SK-N-SH (cell line): ENCODE measurements at regions not wholly inside any gene's neighbourhood (a gene's known extent, or its start where the extent isn't known, plus 50 kb on each side); places are given as distances from the start of the nearest gene placed in this dataset.

ENCODE experiments used
- CTCF ChIA-PET: fragments of 300-600, 350-600 bp; formaldehyde crosslinking; extraction: SDS; loops from one replicate; lab custom pipeline; 2021; lab: Yijun Ruan, JAX
- POLR2A ChIA-PET: fragments of 350-600 bp; sonication (Branson Sonifier 250); formaldehyde crosslinking; extraction: SDS; loops from one replicate; lab custom pipeline; 2020; ENCODE audit warnings: antibody characterized with exemption, inconsistent platforms; lab: Yijun Ruan, JAX
- DNase-seq: peaks from one replicate; pipeline ENCODE4 v3.0.0; 2012
- H2AFZ ChIP-seq: fragments of 200-600 bp; sonication (generic); 2 replicates; pipeline ENCODE4 v1.8.1; 2016; ENCODE audit warnings: antibody characterized with exemption, mild to moderate bottlenecking, low read depth
- H3F3A ChIP-seq: fragments of 200-600 bp; sonication (generic); replicated peaks from 2 replicates; pipeline ENCODE3; 2016; ENCODE audit warnings: antibody characterized with exemption, mild to moderate bottlenecking; ENCODE audit not compliant: insufficient read depth
- H3K27ac ChIP-seq, 2 experiments: fragments of 200-500 bp in 1 of 2; fragments of 200-600 bp in 1 of 2; sonication (Bioruptor generic) in 1 of 2; sonication (generic), shearing (Covaris generic) in 1 of 2; 2 replicates each; pipeline versions ENCODE4 v1.5.1 to v1.6.1; 2014 to 2016; ENCODE audit warnings: low read depth in 2 of 2, inconsistent platforms in 1 of 2, low read length in 1 of 2, mild to moderate bottlenecking in 1 of 2, mixed read lengths in 1 of 2
- H3K27me3 ChIP-seq: fragments of 200-600 bp; sonication (generic), shearing (Covaris generic); 2 replicates; pipeline ENCODE4 v1.6.1; 2016; ENCODE audit warnings: mixed run types; ENCODE audit not compliant: insufficient read depth
- H3K36me3 ChIP-seq, 2 experiments: fragments of 200-500 bp in 1 of 2; fragments of 200-600 bp in 1 of 2; sonication (Bioruptor generic) in 1 of 2; sonication (generic) in 1 of 2; replicated peaks in 1 of 2; 2 replicates each; pipeline versions ENCODE3 to v1.5.1; 2014 to 2016; ENCODE audit warnings: low read length in 1 of 2, mild to moderate bottlenecking in 1 of 2; ENCODE audit not compliant: insufficient read depth in 2 of 2, control insufficient read depth in 1 of 2
- H3K4me1 ChIP-seq, 2 experiments: fragments of 200-500 bp in 1 of 2; fragments of 200-600 bp in 1 of 2; sonication (Bioruptor generic) in 1 of 2; sonication (generic), shearing (Covaris generic) in 1 of 2; 2 replicates each; pipeline versions ENCODE4 v1.5.1 to v1.6.1; 2014 to 2016; ENCODE audit warnings: low read depth in 1 of 2, low read length in 1 of 2, mixed run types in 1 of 2; ENCODE audit not compliant: insufficient read depth in 2 of 2, control insufficient read depth in 1 of 2
- H3K4me2 ChIP-seq: fragments of 200-600 bp; sonication (generic), shearing (Covaris generic); 2 replicates; pipeline ENCODE4 v1.6.1; 2017; ENCODE audit warnings: mixed run types
- H3K4me3 ChIP-seq, 2 experiments: fragments of 200-500 bp in 1 of 2; fragments of 200-600 bp in 1 of 2; sonication (Bioruptor generic) in 1 of 2; sonication (generic), shearing (Covaris generic) in 1 of 2; 2 replicates each; pipeline versions ENCODE4 v1.5.1 to v1.8.1; 2014 to 2016; ENCODE audit warnings: low read depth in 2 of 2, inconsistent platforms in 1 of 2, low read length in 1 of 2, mild to moderate bottlenecking in 1 of 2, mixed read lengths in 1 of 2, moderate library complexity in 1 of 2
- H3K79me2 ChIP-seq: fragments of 200-600 bp; sonication (generic); 2 replicates; pipeline ENCODE4 v1.8.1; 2017; ENCODE audit warnings: mild to moderate bottlenecking; ENCODE audit not compliant: insufficient read depth
- H3K9ac ChIP-seq: fragments of 200-600 bp; sonication (generic); 2 replicates; pipeline ENCODE4 v1.6.1; 2017; ENCODE audit warnings: mixed run types
- H3K9me2 ChIP-seq: fragments of 200-600 bp; sonication (generic); 2 replicates; pipeline ENCODE4 v1.6.1; 2017; ENCODE audit warnings: mixed run types
- H3K9me3 ChIP-seq: fragments of 200-600 bp; sonication (generic); 2 replicates; pipeline ENCODE4 v1.6.1; 2017; ENCODE audit warnings: mixed run types, mild to moderate bottlenecking, moderate library complexity
- H4K20me1 ChIP-seq: fragments of 200-600 bp; sonication (generic); 2 replicates; pipeline ENCODE4 v1.6.1; 2017; ENCODE audit warnings: mild to moderate bottlenecking, mixed run types; ENCODE audit not compliant: insufficient read depth
- CHD2 ChIP-seq: fragments of 150-350 bp; IDR thresholded peaks from 2 replicates; pipeline ENCODE4 v1.6.1; 2018; ENCODE audit warnings: low read length; ENCODE audit not compliant: partially characterized antibody
- ELF1 ChIP-seq: IDR thresholded peaks from 2 replicates; pipeline ENCODE4 v1.4.0; 2012
- EP300 ChIP-seq, 2 experiments: IDR thresholded peaks; 2 replicates each; pipeline versions ENCODE4 v1.4.0 to v1.6.1; 2012; ENCODE audit warnings: borderline replicate concordance in 1 of 2, low read depth in 1 of 2, low read length in 1 of 2
- GATA2 ChIP-seq: sonication (generic); formaldehyde crosslinking; IDR thresholded peaks from 2 replicates; pipeline ENCODE4 v1.5.0; 2020; ENCODE audit warnings: mild to moderate bottlenecking, missing genetic modification reagents
- JUND ChIP-seq: IDR thresholded peaks from 2 replicates; pipeline ENCODE4 v1.4.0; 2012
- NFIC ChIP-seq: IDR thresholded peaks from 2 replicates; pipeline ENCODE4 v1.4.0; 2012; ENCODE audit warnings: borderline replicate concordance
- RAD21 ChIP-seq: IDR thresholded peaks from 2 replicates; pipeline ENCODE4 v1.6.1; 2012; ENCODE audit warnings: mild to moderate bottlenecking, low read length
- RCOR1 ChIP-seq: fragments of 150-350 bp; IDR thresholded peaks from 2 replicates; pipeline ENCODE4 v1.6.1; 2017; ENCODE audit warnings: antibody characterized with exemption, low read length
- RFX5 ChIP-seq: IDR thresholded peaks from 2 replicates; pipeline ENCODE4 v1.6.1; 2012; ENCODE audit warnings: mild to moderate bottlenecking, improper control_type of control experiment, low read length
- YY1 ChIP-seq: IDR thresholded peaks from 2 replicates; pipeline ENCODE4 v1.4.0; 2012; ENCODE audit warnings: low read depth, mild to moderate bottlenecking
- WGBS: methylation state at CpG from one replicate; pipeline ENCODE4 v1.1.6; 2017; ENCODE audit warnings: low lambda C conversion rate; 5-methylcytosine and 5-hydroxymethylcytosine counted together
- TF ChIP-seq, protein P1 (sequence below): fragments of 150-350 bp; IDR thresholded peaks from 2 replicates; pipeline ENCODE4 v1.6.1; 2017; ENCODE audit warnings: antibody characterized with exemption, low read length, low read depth, borderline replicate concordance
- TF ChIP-seq, protein P2 (sequence below): fragments of 150-350 bp; IDR thresholded peaks from 2 replicates; pipeline ENCODE4 v1.6.1; 2016; ENCODE audit warnings: mild to moderate bottlenecking, low read depth, low read length
- TF ChIP-seq, protein P3 (sequence below): IDR thresholded peaks from 2 replicates; pipeline ENCODE4 v1.6.1; 2012; ENCODE audit warnings: mild to moderate bottlenecking, low read depth, low read length, moderate library complexity
- TF ChIP-seq, protein P4 (sequence below): fragments of 200-600 bp; sonication (generic); IDR thresholded peaks from 2 replicates; pipeline ENCODE4 v1.6.1; 2017; ENCODE audit warnings: antibody characterized with exemption, mild to moderate bottlenecking, moderate library complexity
- TF ChIP-seq, protein P5 (sequence below): IDR thresholded peaks from 2 replicates; pipeline ENCODE4 v1.4.0; 2012; ENCODE audit warnings: low read depth, borderline replicate concordance

DNA sequence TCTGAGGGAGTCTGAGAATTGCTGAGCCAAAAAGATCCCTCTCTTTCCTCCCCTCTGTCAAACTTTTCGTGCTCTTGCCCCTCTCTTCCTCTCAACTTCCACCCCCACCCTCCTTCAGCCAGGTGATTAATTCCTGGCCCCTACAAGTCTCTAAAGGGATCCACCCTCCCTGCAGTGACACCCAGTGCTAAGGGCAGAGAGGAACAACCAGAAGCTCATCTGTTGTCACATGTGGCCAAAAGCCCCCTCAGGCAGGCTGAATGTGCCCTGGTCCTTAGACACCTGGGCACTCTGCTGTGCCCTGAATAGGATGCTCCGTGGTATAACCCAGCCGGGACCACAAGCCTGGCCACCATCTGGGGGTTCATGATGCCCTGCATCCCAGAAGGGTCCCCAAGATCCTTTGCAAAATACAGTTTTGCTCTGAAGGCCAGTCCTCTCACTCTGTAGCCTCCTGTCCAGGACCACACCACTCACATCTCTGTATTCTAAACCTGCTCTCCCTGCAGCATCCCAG is 234.4 kb downstream of the BCL11A start:
- CTCF ChIA-PET: no interaction called here
- POLR2A ChIA-PET: no interaction called here
- Histone ChIP-seq H3K9me3 (no peaks in the 10 kb centered on the region), H4K20me1 (no peaks in the 10 kb centered on the region), H2AFZ (no peak overlapping the region), H3K4me1 (no peaks in the 10 kb centered on the region), H3K9ac (no peak overlapping the region), H3K4me2 (no peak overlapping the region), H3K79me2 (no peaks in the 10 kb centered on the region)
- DNase-seq: no peak
- TF ChIP-seq RFX5: no peak
- no peak for TF ChIP-seq YY1
- TF ChIP-seq ELF1: no peak
- TF ChIP-seq EP300 (IDR thresholded peaks at IDR 0.05; ENCODE audit: borderline replicate concordance in 1 of 2, low read depth in 1 of 2, low read length in 1 of 2): no peak
- TF ChIP-seq CHD2: no peak
- TF ChIP-seq RAD21: no peak
- TF ChIP-seq NFIC: no peak
- TF ChIP-seq, protein P1, sequence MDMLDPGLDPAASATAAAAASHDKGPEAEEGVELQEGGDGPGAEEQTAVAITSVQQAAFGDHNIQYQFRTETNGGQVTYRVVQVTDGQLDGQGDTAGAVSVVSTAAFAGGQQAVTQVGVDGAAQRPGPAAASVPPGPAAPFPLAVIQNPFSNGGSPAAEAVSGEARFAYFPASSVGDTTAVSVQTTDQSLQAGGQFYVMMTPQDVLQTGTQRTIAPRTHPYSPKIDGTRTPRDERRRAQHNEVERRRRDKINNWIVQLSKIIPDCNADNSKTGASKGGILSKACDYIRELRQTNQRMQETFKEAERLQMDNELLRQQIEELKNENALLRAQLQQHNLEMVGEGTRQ: no peak
- no peak for TF ChIP-seq GATA2 (CRISPR knock-in tag)
- TF ChIP-seq, protein P2, sequence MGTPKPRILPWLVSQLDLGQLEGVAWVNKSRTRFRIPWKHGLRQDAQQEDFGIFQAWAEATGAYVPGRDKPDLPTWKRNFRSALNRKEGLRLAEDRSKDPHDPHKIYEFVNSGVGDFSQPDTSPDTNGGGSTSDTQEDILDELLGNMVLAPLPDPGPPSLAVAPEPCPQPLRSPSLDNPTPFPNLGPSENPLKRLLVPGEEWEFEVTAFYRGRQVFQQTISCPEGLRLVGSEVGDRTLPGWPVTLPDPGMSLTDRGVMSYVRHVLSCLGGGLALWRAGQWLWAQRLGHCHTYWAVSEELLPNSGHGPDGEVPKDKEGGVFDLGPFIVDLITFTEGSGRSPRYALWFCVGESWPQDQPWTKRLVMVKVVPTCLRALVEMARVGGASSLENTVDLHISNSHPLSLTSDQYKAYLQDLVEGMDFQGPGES: no peak
- TF ChIP-seq, protein P3, sequence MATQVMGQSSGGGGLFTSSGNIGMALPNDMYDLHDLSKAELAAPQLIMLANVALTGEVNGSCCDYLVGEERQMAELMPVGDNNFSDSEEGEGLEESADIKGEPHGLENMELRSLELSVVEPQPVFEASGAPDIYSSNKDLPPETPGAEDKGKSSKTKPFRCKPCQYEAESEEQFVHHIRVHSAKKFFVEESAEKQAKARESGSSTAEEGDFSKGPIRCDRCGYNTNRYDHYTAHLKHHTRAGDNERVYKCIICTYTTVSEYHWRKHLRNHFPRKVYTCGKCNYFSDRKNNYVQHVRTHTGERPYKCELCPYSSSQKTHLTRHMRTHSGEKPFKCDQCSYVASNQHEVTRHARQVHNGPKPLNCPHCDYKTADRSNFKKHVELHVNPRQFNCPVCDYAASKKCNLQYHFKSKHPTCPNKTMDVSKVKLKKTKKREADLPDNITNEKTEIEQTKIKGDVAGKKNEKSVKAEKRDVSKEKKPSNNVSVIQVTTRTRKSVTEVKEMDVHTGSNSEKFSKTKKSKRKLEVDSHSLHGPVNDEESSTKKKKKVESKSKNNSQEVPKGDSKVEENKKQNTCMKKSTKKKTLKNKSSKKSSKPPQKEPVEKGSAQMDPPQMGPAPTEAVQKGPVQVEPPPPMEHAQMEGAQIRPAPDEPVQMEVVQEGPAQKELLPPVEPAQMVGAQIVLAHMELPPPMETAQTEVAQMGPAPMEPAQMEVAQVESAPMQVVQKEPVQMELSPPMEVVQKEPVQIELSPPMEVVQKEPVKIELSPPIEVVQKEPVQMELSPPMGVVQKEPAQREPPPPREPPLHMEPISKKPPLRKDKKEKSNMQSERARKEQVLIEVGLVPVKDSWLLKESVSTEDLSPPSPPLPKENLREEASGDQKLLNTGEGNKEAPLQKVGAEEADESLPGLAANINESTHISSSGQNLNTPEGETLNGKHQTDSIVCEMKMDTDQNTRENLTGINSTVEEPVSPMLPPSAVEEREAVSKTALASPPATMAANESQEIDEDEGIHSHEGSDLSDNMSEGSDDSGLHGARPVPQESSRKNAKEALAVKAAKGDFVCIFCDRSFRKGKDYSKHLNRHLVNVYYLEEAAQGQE: no peak
- TF ChIP-seq, protein P4, sequence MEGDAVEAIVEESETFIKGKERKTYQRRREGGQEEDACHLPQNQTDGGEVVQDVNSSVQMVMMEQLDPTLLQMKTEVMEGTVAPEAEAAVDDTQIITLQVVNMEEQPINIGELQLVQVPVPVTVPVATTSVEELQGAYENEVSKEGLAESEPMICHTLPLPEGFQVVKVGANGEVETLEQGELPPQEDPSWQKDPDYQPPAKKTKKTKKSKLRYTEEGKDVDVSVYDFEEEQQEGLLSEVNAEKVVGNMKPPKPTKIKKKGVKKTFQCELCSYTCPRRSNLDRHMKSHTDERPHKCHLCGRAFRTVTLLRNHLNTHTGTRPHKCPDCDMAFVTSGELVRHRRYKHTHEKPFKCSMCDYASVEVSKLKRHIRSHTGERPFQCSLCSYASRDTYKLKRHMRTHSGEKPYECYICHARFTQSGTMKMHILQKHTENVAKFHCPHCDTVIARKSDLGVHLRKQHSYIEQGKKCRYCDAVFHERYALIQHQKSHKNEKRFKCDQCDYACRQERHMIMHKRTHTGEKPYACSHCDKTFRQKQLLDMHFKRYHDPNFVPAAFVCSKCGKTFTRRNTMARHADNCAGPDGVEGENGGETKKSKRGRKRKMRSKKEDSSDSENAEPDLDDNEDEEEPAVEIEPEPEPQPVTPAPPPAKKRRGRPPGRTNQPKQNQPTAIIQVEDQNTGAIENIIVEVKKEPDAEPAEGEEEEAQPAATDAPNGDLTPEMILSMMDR: no peak
- TF ChIP-seq JUND: no peak
- no peak for TF ChIP-seq RCOR1
- TF ChIP-seq, protein P5, sequence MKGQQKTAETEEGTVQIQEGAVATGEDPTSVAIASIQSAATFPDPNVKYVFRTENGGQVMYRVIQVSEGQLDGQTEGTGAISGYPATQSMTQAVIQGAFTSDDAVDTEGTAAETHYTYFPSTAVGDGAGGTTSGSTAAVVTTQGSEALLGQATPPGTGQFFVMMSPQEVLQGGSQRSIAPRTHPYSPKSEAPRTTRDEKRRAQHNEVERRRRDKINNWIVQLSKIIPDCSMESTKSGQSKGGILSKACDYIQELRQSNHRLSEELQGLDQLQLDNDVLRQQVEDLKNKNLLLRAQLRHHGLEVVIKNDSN: no peak
- TF ChIP-seq, all 33 proteins: peak for 0
- WGBS: 4% methylated on average over 1 of the region's 3 CpGs
- no peaks in the 10 kb centered on the region for H3K36me3 ChIP-seq
- H3F3A ChIP-seq: no peaks in the 10 kb centered on the region
- no peak overlapping the region for H3K27ac ChIP-seq
- H3K27me3 ChIP-seq: no peaks in the 10 kb centered on the region; the same call in 1 of the 2 replicates
- no peaks in the 10 kb centered on the region for H3K9me2 ChIP-seq
- H3K4me3 ChIP-seq: no peak overlapping the region
